GOT3 (cell line): ENCODE measurements at regions not wholly inside any gene's neighbourhood (a gene's known extent, or its start where the extent isn't known, plus 50 kb on each side); places are given as distances from the start of the nearest gene placed in this dataset.
"Not testable (repeated sequence)": the region's sequence is repeated elsewhere in the genome, so short reads cannot be mapped to it uniquely, and the experiment has no call there.

ENCODE experiments used
- DNase-seq: peaks from one replicate; lab custom pipeline; 2025; ENCODE audit warnings: mixed read lengths; lab: John Stamatoyannopoulos, UW

DNA sequence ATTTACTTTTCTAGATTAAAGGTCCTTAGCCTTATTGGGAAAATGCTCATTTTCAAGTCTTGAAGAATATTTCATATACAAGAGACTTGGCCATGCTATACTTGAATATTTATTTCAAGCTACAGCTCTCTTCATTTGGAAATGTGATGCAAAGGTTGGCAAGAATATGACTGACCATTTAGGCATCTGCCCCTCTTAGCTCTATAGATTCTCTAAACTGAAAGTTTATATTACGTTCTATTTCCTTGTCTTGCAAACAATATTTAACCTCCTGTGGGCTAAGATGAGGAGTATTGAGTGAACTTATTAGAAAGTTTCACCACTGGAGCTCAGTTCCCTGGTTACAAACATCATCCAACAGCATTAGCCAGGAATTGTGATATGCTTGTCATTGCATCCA lies 593.1 kb downstream of the MAT2B start:
- no peak for DNase-seq

DNA sequence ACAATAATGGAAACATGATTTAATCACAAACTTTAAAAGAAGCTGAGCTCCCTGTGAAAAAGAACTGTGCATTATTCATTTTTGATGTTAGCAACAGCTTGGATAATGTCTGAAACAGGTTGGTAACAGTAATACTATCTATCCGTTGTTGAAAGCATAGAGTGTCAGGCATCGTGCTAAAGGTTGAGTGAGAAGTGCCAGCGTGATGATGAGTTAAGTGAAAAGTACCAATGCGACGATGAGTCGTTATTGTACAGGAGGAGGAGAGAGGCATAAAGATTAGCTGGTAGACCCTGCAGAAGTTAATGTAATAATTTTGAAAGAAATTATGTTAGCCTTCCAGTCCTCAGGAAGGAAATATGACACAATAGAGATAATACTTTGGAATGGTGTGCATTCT lies 593.6 kb downstream of the MAT2B start:
- DNase-seq = no peak

GRCh38 chr5:164115420-164115819 lies 610.0 kb downstream of the MAT2B start:
- DNase-seq = no peak

GRCh38 chr5:164119806-164120447 lies 614.5 kb downstream of the MAT2B start:
- no peak for DNase-seq

- DNase-seq = no peak
Measured at GRCh38 chr5:164127527-164127926, 622.1 kb downstream of the MAT2B start.

GRCh38 chr5:164132358-164132757 lies 626.9 kb downstream of the MAT2B start:
- DNase-seq = no peak

GRCh38 chr5:164137095-164137494 lies 631.7 kb downstream of the MAT2B start:
- DNase-seq = no peak

DNA sequence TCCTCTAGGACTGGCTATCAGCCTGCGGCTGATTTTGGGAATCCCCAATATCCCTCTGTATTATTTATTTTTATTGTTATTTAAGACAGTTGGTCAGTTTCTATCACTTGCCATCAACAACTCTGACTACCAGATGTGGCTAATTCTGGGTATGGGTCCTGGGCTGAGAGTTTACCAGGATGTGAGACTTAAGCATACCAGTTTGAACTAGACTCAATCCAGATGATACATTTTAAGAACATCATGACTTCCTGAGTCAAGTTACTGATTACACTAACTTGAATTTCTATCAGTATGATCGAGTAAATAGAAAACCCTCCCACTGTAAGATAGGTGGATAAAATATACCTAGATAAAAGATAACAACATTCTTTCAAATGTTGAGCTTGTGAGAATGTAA lies 634.0 kb downstream of the MAT2B start:
- DNase-seq = no peak

- no peak for DNase-seq
Measured at GRCh38 chr5:164145458-164145857, 640.0 kb downstream of the MAT2B start.

GRCh38 chr5:164146223-164146622 lies 640.8 kb downstream of the MAT2B start:
- no peak for DNase-seq

GRCh38 chr5:164148292-164148691 lies 642.9 kb downstream of the MAT2B start:
- DNase-seq = no peak

GRCh38 chr5:164152539-164152938 lies 647.1 kb downstream of the MAT2B start:
- not testable (repeated sequence) for DNase-seq

DNA sequence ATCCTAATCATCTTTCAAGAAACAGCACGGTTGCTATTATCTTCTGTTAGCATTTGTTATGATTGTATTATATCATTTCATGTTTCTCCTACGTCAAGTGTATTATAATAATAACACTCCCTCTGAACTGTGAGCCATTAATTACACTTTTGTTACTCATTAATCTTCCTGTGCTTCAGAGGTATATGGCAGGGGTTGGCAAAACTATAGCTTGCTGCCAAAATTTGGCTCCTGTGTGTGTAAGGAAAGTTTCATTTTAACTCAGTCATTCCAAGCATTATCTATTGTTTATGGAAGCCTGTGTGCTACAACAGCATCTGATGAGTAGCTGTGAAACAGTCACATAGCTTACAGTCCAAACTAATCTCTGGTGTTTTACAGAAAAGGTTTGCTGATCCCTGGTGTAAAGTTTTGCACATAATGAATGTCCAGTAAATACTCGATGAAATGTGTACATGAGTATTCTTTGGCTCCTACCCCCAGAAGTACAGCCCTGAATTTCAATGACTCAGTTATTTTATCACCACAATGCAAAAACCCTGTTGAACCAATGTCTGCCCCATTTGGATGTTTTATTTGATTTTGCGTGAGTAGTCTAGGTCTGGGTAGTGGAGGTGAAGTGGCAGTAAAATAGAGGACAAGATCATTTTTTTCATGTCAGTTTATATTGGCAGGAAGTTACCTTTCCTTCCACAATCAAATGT lies 648.2 kb downstream of the MAT2B start:
- DNase-seq = no peak

GRCh38 chr5:164170814-164171213 lies 665.4 kb downstream of the MAT2B start:
- no peak for DNase-seq

DNA sequence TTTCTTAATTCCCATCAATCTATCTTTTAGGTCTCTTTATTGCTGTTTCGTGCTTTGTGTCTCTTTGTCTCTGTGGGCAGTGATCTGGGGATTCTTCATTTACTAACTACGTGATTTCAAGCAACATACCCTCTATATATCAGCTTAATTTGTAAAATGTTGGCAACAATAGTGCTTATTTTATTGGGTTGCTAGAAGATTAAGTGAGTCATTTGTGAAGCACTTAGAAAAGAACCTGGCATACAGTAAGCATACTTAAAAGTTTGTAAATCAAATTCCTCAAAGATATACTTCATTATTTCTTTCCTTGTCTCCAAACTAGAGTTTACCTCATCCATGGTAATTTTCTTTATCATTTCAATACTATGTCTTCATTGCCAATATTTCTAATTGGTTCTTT lies 669.7 kb downstream of the MAT2B start:
- DNase-seq = no peak

GRCh38 chr5:164179406-164179805 lies 674.0 kb downstream of the MAT2B start:
- no peak for DNase-seq

GRCh38 chr5:164181604-164182003 lies 676.2 kb downstream of the MAT2B start:
- no peak for DNase-seq

DNA sequence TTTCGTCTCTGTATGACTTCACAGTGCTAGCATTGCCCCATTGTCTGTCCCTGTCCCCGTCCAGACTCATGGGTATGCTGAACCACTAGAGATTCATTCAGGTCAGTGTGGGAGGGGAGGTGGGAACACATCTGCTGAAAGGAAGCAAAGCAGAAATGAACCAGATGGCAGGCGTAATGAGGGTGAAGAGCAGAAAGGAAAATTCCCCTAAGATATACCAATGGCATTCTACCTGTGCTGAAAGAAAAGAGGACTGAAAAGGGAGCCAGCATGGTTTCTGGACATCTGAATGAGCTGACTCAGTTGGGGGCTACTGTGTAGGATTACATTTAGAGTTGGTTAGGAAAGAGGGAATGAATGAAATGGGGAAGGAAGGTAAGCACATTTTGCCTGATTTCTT lies 678.7 kb downstream of the MAT2B start:
- DNase-seq = no peak

DNA sequence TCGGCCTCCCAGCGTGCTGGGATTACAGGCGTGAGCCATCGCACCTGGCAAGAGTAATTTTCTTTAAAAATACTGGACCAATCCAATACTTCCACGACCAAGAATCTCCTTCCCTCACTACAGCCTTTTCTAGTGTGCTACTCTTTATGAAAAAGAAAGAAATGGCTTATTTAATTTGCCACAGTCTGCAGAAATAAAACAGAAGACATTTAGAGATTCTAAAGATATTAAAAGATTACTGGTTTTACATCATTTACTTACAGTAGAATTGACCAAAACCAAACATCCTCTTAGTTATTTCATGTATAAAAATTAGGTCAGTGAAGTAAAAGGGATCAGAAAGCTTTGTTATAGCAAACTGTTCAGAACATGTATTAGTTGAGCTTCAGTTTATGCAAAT lies 679.6 kb downstream of the MAT2B start:
- no peak for DNase-seq

DNA sequence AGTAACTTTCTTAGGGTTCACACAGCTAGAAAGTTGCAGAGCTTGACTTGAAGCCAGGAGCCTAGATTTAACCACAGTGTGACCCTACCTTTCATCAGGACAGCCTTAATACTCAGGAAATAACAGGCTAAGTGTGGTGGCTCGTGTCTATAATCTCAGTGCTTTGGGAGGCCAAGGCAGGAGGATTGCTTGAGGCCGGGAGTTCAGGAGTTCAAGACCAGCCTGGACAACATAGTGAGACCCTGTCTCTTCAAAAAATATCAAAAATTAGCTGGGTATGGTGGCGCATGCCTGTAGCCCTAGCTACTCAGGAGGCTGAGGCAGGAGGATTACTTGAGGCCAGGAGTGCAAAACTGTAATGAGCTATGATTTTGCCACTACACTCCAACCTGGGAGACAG lies 681.1 kb downstream of the MAT2B start:
- no peak for DNase-seq

- DNase-seq = no peak
Measured at GRCh38 chr5:164187785-164188184, 682.4 kb downstream of the MAT2B start.

DNA sequence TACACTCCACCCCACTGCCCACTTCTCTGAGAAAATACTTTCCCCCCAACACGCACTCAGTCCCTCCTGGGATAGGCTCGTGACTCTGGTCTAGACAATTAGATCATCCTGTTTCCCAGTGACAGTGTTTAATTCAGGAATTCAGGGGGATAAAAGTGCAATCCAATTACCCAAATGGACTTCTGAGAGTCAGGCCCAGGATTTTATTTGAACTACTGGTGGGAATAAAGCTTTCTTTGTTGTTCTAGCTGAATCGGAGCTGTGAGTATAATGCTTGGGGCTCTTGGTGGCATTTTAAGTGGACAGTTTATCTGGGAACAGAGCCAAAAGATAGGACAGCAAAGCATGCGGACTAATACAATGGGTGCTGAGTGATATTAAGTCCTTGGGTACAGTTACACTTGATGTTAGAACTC lies 683.3 kb downstream of the MAT2B start:
- DNase-seq = no peak

DNA sequence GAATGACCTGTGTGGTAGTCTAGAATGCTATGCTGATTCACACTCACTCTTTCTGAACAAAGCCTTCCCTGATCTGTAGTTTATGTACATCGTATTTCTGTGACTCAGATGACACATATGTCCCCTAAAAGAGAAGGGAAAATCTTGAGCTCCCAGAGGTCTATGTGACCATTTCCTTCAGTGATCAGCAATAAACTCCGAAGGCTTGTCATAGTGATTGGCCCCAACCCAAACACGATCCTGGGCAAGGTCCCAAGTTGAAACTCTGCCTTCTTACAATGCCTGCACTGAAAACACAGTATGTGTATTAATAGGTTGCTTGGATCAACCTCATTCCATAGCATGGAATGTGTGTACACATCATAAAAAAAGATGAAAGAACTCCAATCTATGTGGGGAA lies 685.8 kb downstream of the MAT2B start:
- no peak for DNase-seq

- DNase-seq = no peak
Measured at GRCh38 chr5:164202338-164202737, 696.9 kb downstream of the MAT2B start.
